Fibroblast of the conjunctiva (primary cell): ENCODE measurements at regions not wholly inside any gene's neighbourhood (a gene's known extent, or its start where the extent isn't known, plus 50 kb on each side); places are given as distances from the start of the nearest gene placed in this dataset.
"Not testable (repeated sequence)": the region's sequence is repeated elsewhere in the genome, so short reads cannot be mapped to it uniquely, and the experiment has no call there.

Experiments used
- DNase-seq: peaks from one replicate; pipeline ENCODE4 v3.0.0-alpha.2; 2010; ENCODE audit warnings: low read depth

GRCh38 chr2:95686056-95686825 is 94.4 kb downstream of the TRIM43 start:
- not testable (repeated sequence) for DNase-seq

- DNase-seq, result not testable (repeated sequence)
These were observed 96.1 kb downstream of the TRIM43 start for GRCh38 chr2:95687852-95688251.

GRCh38 chr2:95691210-95691609 is 99.4 kb downstream of the TRIM43 start:
- DNase-seq, result not testable (repeated sequence)

- DNase-seq, result not testable (repeated sequence)
These were observed 101.5 kb downstream of the TRIM43 start for GRCh38 chr2:95693071-95693846.

- DNase-seq, result no peak
These were observed 103.8 kb downstream of the TRIM43 start for GRCh38 chr2:95695613-95696012.

- DNase-seq, result no peak
These were observed 106.3 kb downstream of the TRIM43 start for GRCh38 chr2:95698146-95698545.

GRCh38 chr2:95699201-95700184 is 107.7 kb downstream of the TRIM43 start:
- not testable (repeated sequence) for DNase-seq

- DNase-seq, result no peak
These were observed 108.7 kb downstream of the TRIM43 start for GRCh38 chr2:95700519-95700918.

GRCh38 chr2:95702471-95702870 is 110.7 kb downstream of the TRIM43 start:
- DNase-seq, result no peak

GRCh38 chr2:95707161-95707560 is 115.4 kb downstream of the TRIM43 start:
- DNase-seq, result not testable (repeated sequence)

- no peak for DNase-seq
These were observed 116.0 kb downstream of the TRIM43 start for GRCh38 chr2:95707837-95708236.

- no peak for DNase-seq
These were observed 118.0 kb downstream of the TRIM43 start for GRCh38 chr2:95709831-95710230.

GRCh38 chr2:95713470-95714177 is 121.8 kb downstream of the TRIM43 start:
- DNase-seq, result not testable (repeated sequence)

GRCh38 chr2:95714398-95714797 is 122.6 kb downstream of the TRIM43 start:
- DNase-seq, result not testable (repeated sequence)

GRCh38 chr2:95719473-95720060 is 127.8 kb downstream of the TRIM43 start:
- no peak for DNase-seq

GRCh38 chr2:95721726-95722125 is 129.9 kb downstream of the TRIM43 start:
- DNase-seq, result no peak

GRCh38 chr2:95722131-95722697 is 130.4 kb downstream of the TRIM43 start:
- no peak for DNase-seq

GRCh38 chr2:95723627-95724210 is 131.9 kb downstream of the TRIM43 start:
- DNase-seq, result not testable (repeated sequence)

GRCh38 chr2:95725191-95725590 is 133.4 kb downstream of the TRIM43 start:
- not testable (repeated sequence) for DNase-seq

- not testable (repeated sequence) for DNase-seq
These were observed 133.9 kb downstream of the TRIM43 start for GRCh38 chr2:95725677-95726076.
